MCF 10A (cell line): ENCODE measurements at regions not wholly inside any gene's neighbourhood (a gene's known extent, or its start where the extent isn't known, plus 50 kb on each side); places are given as distances from the start of the nearest gene placed in this dataset.

ENCODE experiments used
- BruUV-seq: library from RNA; stranded (reverse); fragments of 400-500 nt; replicated peaks from 2 replicates; lab custom pipeline; 2021; lab: Mats Ljungman, UMichigan
- CTCF ChIA-PET: fragments of 300-600 bp; sonication (Branson Sonifier 250); formaldehyde crosslinking; extraction: SDS; loops from one replicate; lab custom pipeline; 2021; ENCODE audit warnings: antibody characterized with exemption, inconsistent platforms; lab: Yijun Ruan, JAX
- POLR2A ChIA-PET: fragments of 300-600, 350-650 bp; sonication (Branson Sonifier 250); formaldehyde crosslinking; extraction: SDS; loops from one replicate; lab custom pipeline; 2020; ENCODE audit warnings: antibody characterized with exemption, inconsistent platforms; lab: Yijun Ruan, JAX
- DNase-seq: peaks from one replicate; pipeline ENCODE4 v3.0.0-alpha.2; 2018; ENCODE audit not compliant: unreplicated experiment
- H3K27ac Mint-ChIP-seq: one replicate; pipeline ENCODE4 v1.8.0; 2022; ENCODE audit warnings: mild to moderate bottlenecking, low read depth, mixed read lengths; ENCODE audit not compliant: unreplicated experiment
- H3K27me3 Mint-ChIP-seq: one replicate; pipeline ENCODE4 v1.8.0; 2022; ENCODE audit warnings: mixed read lengths; ENCODE audit not compliant: insufficient read depth, unreplicated experiment
- H3K36me3 Mint-ChIP-seq: one replicate; pipeline ENCODE4 v1.8.0; 2022; ENCODE audit warnings: mild to moderate bottlenecking, moderate library complexity, mixed read lengths; ENCODE audit not compliant: insufficient read depth, unreplicated experiment
- H3K4me1 Mint-ChIP-seq: one replicate; pipeline ENCODE4 v1.8.0; 2022; ENCODE audit warnings: mixed read lengths; ENCODE audit not compliant: insufficient read depth, unreplicated experiment
- H3K4me3 Mint-ChIP-seq: one replicate; pipeline ENCODE4 v1.8.0; 2022; ENCODE audit warnings: mild to moderate bottlenecking, moderate library complexity, mixed read lengths; ENCODE audit not compliant: unreplicated experiment
- H3K9me3 Mint-ChIP-seq: one replicate; pipeline ENCODE4 v1.8.0; 2022; ENCODE audit warnings: mixed read lengths; ENCODE audit not compliant: unreplicated experiment
- intact Hi-C: fragments of 100-400 bp; cut with micrococcal nuclease; formaldehyde crosslinking; loops from 2 replicates; pipeline ENCODE4 v1.14.1; 2022
- TF ChIP-seq, protein P1 (sequence below): fragments of 200-600 bp; IDR thresholded peaks from one replicate; pipeline ENCODE4 v1.8.0; 2022; ENCODE audit warnings: antibody characterized with exemption, mild to moderate bottlenecking; ENCODE audit not compliant: unreplicated experiment

DNA sequence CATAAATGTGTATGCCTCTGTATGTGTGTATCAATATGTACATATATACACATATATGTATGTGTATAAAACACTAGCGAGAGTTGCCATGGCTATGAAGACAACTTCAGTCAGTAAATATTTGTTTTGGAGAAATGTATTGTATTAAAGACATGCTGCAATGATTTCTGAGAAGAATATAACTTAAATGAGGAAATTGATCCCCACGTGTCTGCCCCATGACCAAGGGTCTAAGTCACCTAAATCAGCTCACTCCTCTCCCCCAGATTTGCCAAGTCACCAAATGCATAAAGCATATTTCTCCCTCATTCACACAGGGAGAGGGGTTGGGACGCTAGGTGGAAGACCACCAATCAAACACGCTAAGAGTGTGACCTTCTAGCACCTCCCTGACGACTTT, 58.3 kb upstream of the LYST start:
- BruUV-seq, result no TSS peak
- TF ChIP-seq, protein P1, sequence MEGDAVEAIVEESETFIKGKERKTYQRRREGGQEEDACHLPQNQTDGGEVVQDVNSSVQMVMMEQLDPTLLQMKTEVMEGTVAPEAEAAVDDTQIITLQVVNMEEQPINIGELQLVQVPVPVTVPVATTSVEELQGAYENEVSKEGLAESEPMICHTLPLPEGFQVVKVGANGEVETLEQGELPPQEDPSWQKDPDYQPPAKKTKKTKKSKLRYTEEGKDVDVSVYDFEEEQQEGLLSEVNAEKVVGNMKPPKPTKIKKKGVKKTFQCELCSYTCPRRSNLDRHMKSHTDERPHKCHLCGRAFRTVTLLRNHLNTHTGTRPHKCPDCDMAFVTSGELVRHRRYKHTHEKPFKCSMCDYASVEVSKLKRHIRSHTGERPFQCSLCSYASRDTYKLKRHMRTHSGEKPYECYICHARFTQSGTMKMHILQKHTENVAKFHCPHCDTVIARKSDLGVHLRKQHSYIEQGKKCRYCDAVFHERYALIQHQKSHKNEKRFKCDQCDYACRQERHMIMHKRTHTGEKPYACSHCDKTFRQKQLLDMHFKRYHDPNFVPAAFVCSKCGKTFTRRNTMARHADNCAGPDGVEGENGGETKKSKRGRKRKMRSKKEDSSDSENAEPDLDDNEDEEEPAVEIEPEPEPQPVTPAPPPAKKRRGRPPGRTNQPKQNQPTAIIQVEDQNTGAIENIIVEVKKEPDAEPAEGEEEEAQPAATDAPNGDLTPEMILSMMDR, result no peak
- no peaks in the 10 kb centered on the region for H3K36me3 Mint-ChIP-seq
- intact Hi-C loops, result no loop called here
- no peak overlapping the region for H3K27ac Mint-ChIP-seq
- POLR2A ChIA-PET, result interaction anchor here (0.9 to 3.0 kb wide), 6 partner anchors 8 to 420 kb away, joined by 3 to 29 read pairs (median 5); partner anchors contain the start of gene LYST
- H3K4me1 Mint-ChIP-seq, result peaks cover 47% of the 10 kb centered on the region
- no peaks in the 10 kb centered on the region for H3K9me3 Mint-ChIP-seq
- CTCF ChIA-PET, result interaction anchor here (0.5 to 2.5 kb wide), 7 partner anchors 8 to 1293 kb away, joined by 3 to 15 read pairs (median 3); partner anchors contain the start of gene LYST
- no peak overlapping the region for H3K4me3 Mint-ChIP-seq
- DNase-seq, result no peak
- no peaks in the 10 kb centered on the region for H3K27me3 Mint-ChIP-seq

DNA sequence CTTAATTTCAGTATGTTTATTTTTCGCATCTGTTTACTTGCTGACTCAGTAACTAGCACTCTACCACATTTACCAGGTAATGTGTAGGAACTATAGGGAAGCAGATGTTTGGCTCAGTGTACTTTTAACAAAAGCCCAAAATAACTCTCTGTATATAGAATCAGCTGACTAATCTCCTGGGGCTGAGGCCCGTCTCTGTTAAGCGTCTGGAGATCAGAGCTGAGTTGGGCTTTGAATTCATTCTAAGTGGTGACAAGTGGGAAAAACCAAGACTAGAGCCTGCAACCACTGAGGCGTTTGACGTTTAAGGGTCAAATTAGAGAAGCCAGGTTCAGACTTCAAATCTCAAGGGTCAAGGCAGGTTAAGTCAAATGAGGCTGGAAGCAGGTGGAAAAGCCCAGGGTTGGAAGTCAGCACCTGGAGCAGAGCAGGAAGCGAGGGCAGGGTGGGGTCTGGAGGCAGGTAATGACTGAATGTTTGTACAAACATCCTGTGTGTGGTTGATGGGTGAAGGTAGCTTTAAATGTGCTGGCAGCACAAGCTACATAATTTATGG, 56.8 kb upstream of the LYST start:
- H3K27ac Mint-ChIP-seq, result peak overlapping the region; percentile 14
- POLR2A ChIA-PET, result interaction anchor here (0.7 to 3.0 kb wide), 5 partner anchors 9 to 58 kb away, joined by 3 to 29 read pairs (median 7); partner anchors contain the start of gene LYST
- H3K9me3 Mint-ChIP-seq, result no peaks in the 10 kb centered on the region
- no peaks in the 10 kb centered on the region for H3K27me3 Mint-ChIP-seq
- H3K4me3 Mint-ChIP-seq, result no peak overlapping the region
- BruUV-seq, result no TSS peak
- CTCF ChIA-PET, result interaction anchor here (0.6 to 2.5 kb wide), 9 partner anchors 9 to 145 kb away, joined by 3 to 15 read pairs (median 3); partner anchors contain the start of gene LYST
- peaks cover 44% of the 10 kb centered on the region for H3K4me1 Mint-ChIP-seq
- TF ChIP-seq, protein P1, result no peak
- no peak for DNase-seq
- no peaks in the 10 kb centered on the region for H3K36me3 Mint-ChIP-seq
- intact Hi-C loops, result no loop called here

DNA sequence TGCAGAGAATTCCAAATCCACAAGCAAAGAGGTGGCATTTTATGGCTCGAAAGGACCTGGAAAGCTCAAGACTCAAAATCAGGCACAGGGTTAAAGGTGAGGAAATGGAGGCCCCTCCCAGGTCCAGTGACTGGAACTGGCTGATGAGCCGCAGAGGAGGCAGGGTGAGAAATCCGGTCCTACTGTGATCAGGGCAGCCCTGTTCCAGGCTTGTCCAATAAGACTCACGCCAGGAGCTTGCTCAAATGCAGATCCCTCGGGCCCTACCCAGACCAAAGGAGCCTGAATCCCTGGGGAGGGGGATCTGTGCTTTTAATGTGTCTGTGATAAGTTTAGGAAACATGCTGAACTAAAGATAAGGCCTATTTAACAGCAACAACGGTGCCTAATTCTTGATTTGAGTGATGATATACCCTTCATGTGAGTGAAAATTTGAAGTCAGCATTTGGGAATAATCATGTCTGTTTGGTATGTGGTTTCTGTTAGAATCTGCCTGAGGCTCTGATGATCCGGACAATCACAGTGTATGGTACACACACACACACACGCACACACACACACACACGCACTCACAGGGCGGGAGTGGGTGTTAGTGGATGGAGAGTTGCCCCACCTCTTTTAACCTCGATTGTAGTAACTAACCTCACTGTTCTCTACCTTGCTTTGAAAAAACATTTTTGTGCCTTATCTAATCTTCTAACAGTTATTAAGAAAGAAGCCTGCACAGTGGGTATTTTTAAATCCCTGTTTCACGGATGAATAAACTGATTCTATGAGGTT, 54.1 kb upstream of the LYST start:
- Mint-ChIP-seq H3K4me3 (no peak overlapping the region), H3K9me3 (no peaks in the 10 kb centered on the region), H3K27ac (peak overlapping the region; percentile 81), H3K27me3 (no peaks in the 10 kb centered on the region), H3K36me3 (no peaks in the 10 kb centered on the region), H3K4me1 (peaks cover 61% of the 10 kb centered on the region)
- no TSS peak for BruUV-seq
- TF ChIP-seq, protein P1, result no peak
- CTCF ChIA-PET, result interaction anchor here (0.6 to 6.1 kb wide), 13 partner anchors 10 to 551 kb away, joined by 3 to 112 read pairs (median 4); no protein-coding TSS in a partner anchor
- intact Hi-C loops, result no loop called here
- POLR2A ChIA-PET, result interaction anchor here (0.6 to 6.4 kb wide), 22 partner anchors 9 to 1263 kb away, joined by 3 to 308 read pairs (median 4); partner anchors contain the start of genes B3GALNT2 and LYST
- no peak for DNase-seq
